Calu3 (cell line): ENCODE measurements at regions not wholly inside any gene's neighbourhood (a gene's known extent, or its start where the extent isn't known, plus 50 kb on each side); places are given as distances from the start of the nearest gene placed in this dataset.

Source experiments
- BruUV-seq: library from RNA; stranded (reverse); fragments of 400-500 nt; replicated peaks from 2 replicates; lab custom pipeline; 2021; lab: Mats Ljungman, UMichigan
- CTCF ChIA-PET: fragments of 300-600 bp; sonication (Branson Sonifier 250); formaldehyde crosslinking; loops from one replicate; lab custom pipeline; 2022; ENCODE audit warnings: antibody characterized with exemption; lab: Charles Lee
- DNase-seq: peaks from one replicate; pipeline ENCODE4 v3.0.0; 2022
- H3K27ac Mint-ChIP-seq: one replicate; pipeline ENCODE4 v1.8.0; 2022; ENCODE audit warnings: mixed read lengths; ENCODE audit not compliant: unreplicated experiment
- H3K27me3 Mint-ChIP-seq: one replicate; pipeline ENCODE4 v1.8.0; 2022; ENCODE audit warnings: mixed read lengths; ENCODE audit not compliant: unreplicated experiment
- H3K36me3 Mint-ChIP-seq: one replicate; pipeline ENCODE4 v1.8.0; 2022; ENCODE audit warnings: mild to moderate bottlenecking, moderate library complexity, mixed read lengths; ENCODE audit not compliant: insufficient read depth, unreplicated experiment
- H3K4me1 Mint-ChIP-seq: one replicate; pipeline ENCODE4 v1.8.0; 2022; ENCODE audit warnings: mild to moderate bottlenecking, low read depth, mixed read lengths; ENCODE audit not compliant: unreplicated experiment
- H3K4me3 Mint-ChIP-seq: one replicate; pipeline ENCODE4 v1.8.0; 2022; ENCODE audit warnings: mild to moderate bottlenecking, low read depth, moderate library complexity, mixed read lengths; ENCODE audit not compliant: unreplicated experiment
- H3K9me3 Mint-ChIP-seq: one replicate; pipeline ENCODE4 v1.8.0; 2022; ENCODE audit warnings: low read depth, mixed read lengths; ENCODE audit not compliant: unreplicated experiment
- CTCF ChIP-seq: fragments of 200-600 bp; IDR thresholded peaks from one replicate; pipeline ENCODE4 v1.8.0; 2022; ENCODE audit warnings: antibody characterized with exemption; ENCODE audit not compliant: unreplicated experiment
- intact Hi-C: fragments of 100-400 bp; cut with micrococcal nuclease; formaldehyde crosslinking; loops from one replicate; pipeline ENCODE4 v1.10.0; 2022; ENCODE audit not compliant: unreplicated experiment

- intact Hi-C loops, result no loop called here
- no peaks in the 10 kb centered on the region for H3K27me3 Mint-ChIP-seq
- peaks cover 12% of the 10 kb centered on the region for H3K36me3 Mint-ChIP-seq
- H3K9me3 Mint-ChIP-seq, result peaks cover 5% of the 10 kb centered on the region
- peaks cover 4% of the 10 kb centered on the region for H3K4me1 Mint-ChIP-seq
- DNase-seq, result no peak
- CTCF ChIA-PET, result no interaction called here
- no peak overlapping the region for H3K27ac Mint-ChIP-seq
- no TSS peak for BruUV-seq
- H3K4me3 Mint-ChIP-seq, result no peak overlapping the region
- no peak for TF ChIP-seq CTCF
Measured at GRCh38 chr11:128213461-128213860, 373.9 kb downstream of the ETS1 start.

- Mint-ChIP-seq H3K27me3 (no peaks in the 10 kb centered on the region), H3K4me3 (no peak overlapping the region), H3K27ac (no peak overlapping the region), H3K36me3 (peaks cover 23% of the 10 kb centered on the region), H3K4me1 (peaks cover 15% of the 10 kb centered on the region), H3K9me3 (peaks cover 5% of the 10 kb centered on the region)
- TF ChIP-seq CTCF, result no peak
- CTCF ChIA-PET, result no interaction called here
- no peak for DNase-seq
- BruUV-seq, result no TSS peak
- intact Hi-C loops, result no loop called here
Measured at GRCh38 chr11:128212324-128212723, 375.0 kb downstream of the ETS1 start.

GRCh38 chr11:128210148-128210940 is 377.0 kb downstream of the ETS1 start:
- CTCF ChIA-PET, result interaction anchor here (0.6 to 1.0 kb wide), 2 partner anchors 9 to 38 kb away, joined by 3 to 4 read pairs; no protein-coding TSS in a partner anchor
- DNase-seq, result peak; percentile 76
- Mint-ChIP-seq H3K27me3 (no peaks in the 10 kb centered on the region), H3K4me1 (peaks cover 33% of the 10 kb centered on the region), H3K36me3 (peaks cover 28% of the 10 kb centered on the region), H3K4me3 (no peak overlapping the region), H3K9me3 (peaks cover 3% of the 10 kb centered on the region), H3K27ac (peak overlapping the region; percentile 72)
- no TSS peak for BruUV-seq
- intact Hi-C loops, result loop anchor here (2.0 kb wide), 1 partner anchor 80 kb away; no protein-coding TSS in a partner anchor
- TF ChIP-seq CTCF, result no peak

- no TSS peak for BruUV-seq
- CTCF ChIA-PET, result no interaction called here
Measured at GRCh38 chr11:128209138-128209435, 378.3 kb downstream of the ETS1 start.

More at GRCh38 chr11:128209138-128209435, 378.3 kb downstream of the ETS1 start:
- no peak for TF ChIP-seq CTCF
- no peak for DNase-seq
- Mint-ChIP-seq H3K9me3 (peaks cover 3% of the 10 kb centered on the region), H3K4me3 (no peak overlapping the region), H3K4me1 (peaks cover 34% of the 10 kb centered on the region), H3K36me3 (peaks cover 28% of the 10 kb centered on the region), H3K27ac (peak overlapping the region; percentile 100), H3K27me3 (no peaks in the 10 kb centered on the region)
- intact Hi-C loops, result loop anchor here (1.0 to 2.0 kb wide), 3 partner anchors 28 to 239 kb away; no protein-coding TSS in a partner anchor
